ENCODE measurements at regions not wholly inside any gene's neighbourhood (a gene's known extent, or its start where the extent isn't known, plus 50 kb on each side); places are given as distances from the start of the nearest gene placed in this dataset.

- no peak for ATAC-seq
- no peak for TF ChIP-seq ZC3H10 (CRISPR knock-in tag; IDR thresholded peaks at IDR 0.05)
- no peak for TF ChIP-seq ZNF70 (CRISPR knock-in tag; IDR thresholded peaks at IDR 0.05)
- no peak for TF ChIP-seq TOX (CRISPR knock-in tag; IDR thresholded peaks at IDR 0.05; ENCODE audit: borderline replicate concordance)
- no peak for TF ChIP-seq SNAI2 (CRISPR knock-in tag; IDR thresholded peaks at IDR 0.05)
- no peak for TF ChIP-seq ZNF565 (CRISPR knock-in tag; conservative IDR thresholded peaks at IDR 0.05; ENCODE audit: low read depth)
- no peak for TF ChIP-seq PPARA (CRISPR knock-in tag; IDR thresholded peaks at IDR 0.05; ENCODE audit: borderline replicate concordance)
- TF ChIP-seq TCF4 (CRISPR knock-in tag; IDR thresholded peaks at IDR 0.05; ENCODE audit: borderline replicate concordance), result no peak
- TF ChIP-seq CREB5 (CRISPR knock-in tag; IDR thresholded peaks at IDR 0.05; ENCODE audit: low read depth), result no peak
- no peak for TF ChIP-seq GLIS3 (CRISPR knock-in tag; IDR thresholded peaks at IDR 0.05)
- no peak for TF ChIP-seq RARB (CRISPR knock-in tag; IDR thresholded peaks at IDR 0.05)
- no peak for TF ChIP-seq BACH2 (CRISPR knock-in tag; IDR thresholded peaks at IDR 0.05; ENCODE audit: borderline replicate concordance)
- no peak for TF ChIP-seq CSDC2 (CRISPR knock-in tag; IDR thresholded peaks at IDR 0.05)
- no peak for TF ChIP-seq ZFP3 (CRISPR knock-in tag; IDR thresholded peaks at IDR 0.05)
Measured at GRCh38 chr1:191752342-191752741, 405.9 kb upstream of the RGS18 start.

GRCh38 chr1:191760016-191760415, 398.2 kb upstream of the RGS18 start:
- TF ChIP-seq ESRRG (CRISPR knock-in tag; IDR thresholded peaks at IDR 0.05) (no peak), SNAI2 (CRISPR knock-in tag; IDR thresholded peaks at IDR 0.05) (no peak), RARB (CRISPR knock-in tag; IDR thresholded peaks at IDR 0.05) (no peak), ZNF8 (CRISPR knock-in tag; IDR thresholded peaks at IDR 0.05) (no peak), GLIS3 (CRISPR knock-in tag; IDR thresholded peaks at IDR 0.05) (no peak), ISL1 (CRISPR knock-in tag; IDR thresholded peaks at IDR 0.05) (no peak), ZC3H10 (CRISPR knock-in tag; IDR thresholded peaks at IDR 0.05) (no peak), BACH2 (CRISPR knock-in tag; IDR thresholded peaks at IDR 0.05; ENCODE audit: borderline replicate concordance) (no peak), PATZ1 (CRISPR knock-in tag; IDR thresholded peaks at IDR 0.05; ENCODE audit: borderline replicate concordance) (no peak), PPARA (CRISPR knock-in tag; IDR thresholded peaks at IDR 0.05; ENCODE audit: borderline replicate concordance) (no peak)
- ATAC-seq, result no peak

GRCh38 chr1:191788551-191788950, 369.7 kb upstream of the RGS18 start:
- no peak for ATAC-seq
- TF ChIP-seq ZNF8 (CRISPR knock-in tag; IDR thresholded peaks at IDR 0.05) (no peak), OSR1 (CRISPR knock-in tag; IDR thresholded peaks at IDR 0.05) (no peak), ZFP3 (CRISPR knock-in tag; IDR thresholded peaks at IDR 0.05) (no peak), CSDC2 (CRISPR knock-in tag; IDR thresholded peaks at IDR 0.05) (no peak), BACH2 (CRISPR knock-in tag; IDR thresholded peaks at IDR 0.05; ENCODE audit: borderline replicate concordance) (no peak), CSRNP3 (CRISPR knock-in tag; IDR thresholded peaks at IDR 0.05) (no peak), PPARA (CRISPR knock-in tag; IDR thresholded peaks at IDR 0.05; ENCODE audit: borderline replicate concordance) (no peak), TOX (CRISPR knock-in tag; IDR thresholded peaks at IDR 0.05; ENCODE audit: borderline replicate concordance) (no peak), TSHZ2 (CRISPR knock-in tag; IDR thresholded peaks at IDR 0.05) (no peak), GLIS3 (CRISPR knock-in tag; IDR thresholded peaks at IDR 0.05) (no peak), ARNTL (CRISPR knock-in tag; IDR thresholded peaks at IDR 0.05; ENCODE audit: borderline replicate concordance, low read depth) (no peak), RARB (CRISPR knock-in tag; IDR thresholded peaks at IDR 0.05) (no peak), ISL1 (CRISPR knock-in tag; IDR thresholded peaks at IDR 0.05) (no peak), ZFP30 (CRISPR knock-in tag; IDR thresholded peaks at IDR 0.05) (no peak), ESRRG (CRISPR knock-in tag; IDR thresholded peaks at IDR 0.05) (no peak), ZC3H10 (CRISPR knock-in tag; IDR thresholded peaks at IDR 0.05) (no peak), POU6F1 (CRISPR knock-in tag; IDR thresholded peaks at IDR 0.05; ENCODE audit: borderline replicate concordance, low read depth) (no peak), TCF4 (CRISPR knock-in tag; IDR thresholded peaks at IDR 0.05; ENCODE audit: borderline replicate concordance) (no peak)

All from SK-N-SH treated with all-trans-retinoic acid at 6 μM for 48 hours (cell line).